ENCODE measurements at regions not wholly inside any gene's neighbourhood (a gene's known extent, or its start where the extent isn't known, plus 50 kb on each side); places are given as distances from the start of the nearest gene placed in this dataset.

DNA sequence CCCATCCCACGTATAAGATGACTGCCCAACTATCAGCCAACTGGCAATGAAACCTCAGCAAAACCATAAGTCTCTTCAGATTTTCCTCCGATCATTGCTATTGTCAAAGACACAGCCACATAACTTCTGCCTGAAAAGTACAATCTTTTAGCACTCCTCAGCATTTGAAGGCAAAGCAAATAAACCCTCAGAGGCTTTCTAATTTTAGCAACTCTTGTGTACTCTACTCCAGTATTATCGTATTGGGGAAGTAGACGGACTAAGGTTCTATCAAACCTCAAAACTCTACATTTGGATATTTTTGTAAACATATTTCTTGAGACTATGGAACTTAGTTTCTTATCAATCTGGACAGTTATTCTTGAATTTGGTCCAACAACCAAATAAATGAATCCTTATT is 1206.2 kb upstream of the NCAM2 start:
- in situ Hi-C loops (cut with MboI; ENCODE audit: low pct_unique_long_range_greater_than_20kb, low sequenced_read_pairs), result no loop called here

DNA sequence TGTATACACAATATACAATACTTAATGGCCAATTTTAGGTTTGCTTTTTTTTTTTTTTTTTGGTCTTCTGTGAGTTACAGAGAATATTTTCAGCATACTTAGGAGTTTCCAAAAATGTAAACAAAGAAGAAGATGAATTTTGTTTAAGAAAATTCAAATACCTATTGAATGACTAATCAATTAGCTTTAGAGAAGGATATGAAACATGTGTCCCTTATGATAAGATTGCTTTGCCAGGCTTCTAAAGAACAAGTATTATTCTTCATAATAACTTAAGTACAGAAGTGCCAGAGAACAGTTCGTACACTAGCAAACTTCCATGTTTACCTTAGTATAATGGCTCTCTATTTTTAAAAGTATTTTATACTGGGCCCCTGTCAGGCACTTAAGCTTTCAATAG is 1191.0 kb upstream of the NCAM2 start:
- in situ Hi-C loops (cut with MboI; ENCODE audit: low pct_unique_long_range_greater_than_20kb, low sequenced_read_pairs), result no loop called here
- DNase-seq, result no peak

More for the DNA sequence above, 1206.2 kb upstream of the NCAM2 start:
- DNase-seq, result no peak

DNA sequence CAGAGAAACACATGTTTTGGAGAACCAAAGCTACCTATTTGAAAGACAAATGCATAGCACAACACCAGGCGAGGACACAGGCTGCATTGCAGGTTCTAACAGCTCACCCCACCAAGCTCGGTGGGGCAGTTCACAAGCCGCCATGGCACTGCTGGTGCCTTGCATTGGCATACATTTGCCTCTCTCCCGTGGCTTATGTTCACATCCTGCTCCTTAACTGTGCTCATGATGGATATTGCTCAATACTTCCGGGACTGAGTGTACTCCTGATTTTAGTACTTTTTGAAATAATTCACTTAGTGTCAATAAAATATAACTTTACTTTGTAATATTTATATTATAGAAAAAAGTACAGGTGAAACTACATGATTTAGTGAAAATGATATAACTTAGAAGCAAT is 1187.4 kb upstream of the NCAM2 start:
- DNase-seq, result no peak
- in situ Hi-C loops (cut with MboI; ENCODE audit: low pct_unique_long_range_greater_than_20kb, low sequenced_read_pairs), result no loop called here

DNA sequence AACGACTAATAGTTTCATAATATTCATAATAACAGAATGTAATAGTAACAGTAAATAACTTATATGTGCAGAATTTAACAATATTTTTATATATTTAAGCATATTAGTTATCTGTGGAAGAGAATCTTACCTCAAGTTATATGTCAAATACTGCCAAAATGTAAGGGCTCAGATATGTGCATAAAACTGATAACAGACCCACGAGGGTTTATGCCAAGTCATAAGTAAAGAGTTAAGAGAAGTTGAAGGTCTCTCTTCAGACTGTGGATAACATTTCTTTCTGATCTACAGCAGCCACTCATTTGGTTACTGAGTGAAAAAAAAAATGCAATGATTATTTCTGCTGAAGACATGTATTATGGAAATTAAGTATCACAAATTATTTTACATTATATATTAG is 1167.8 kb upstream of the NCAM2 start:
- in situ Hi-C loops (cut with MboI; ENCODE audit: low pct_unique_long_range_greater_than_20kb, low sequenced_read_pairs), result no loop called here
- no peak for DNase-seq

DNA sequence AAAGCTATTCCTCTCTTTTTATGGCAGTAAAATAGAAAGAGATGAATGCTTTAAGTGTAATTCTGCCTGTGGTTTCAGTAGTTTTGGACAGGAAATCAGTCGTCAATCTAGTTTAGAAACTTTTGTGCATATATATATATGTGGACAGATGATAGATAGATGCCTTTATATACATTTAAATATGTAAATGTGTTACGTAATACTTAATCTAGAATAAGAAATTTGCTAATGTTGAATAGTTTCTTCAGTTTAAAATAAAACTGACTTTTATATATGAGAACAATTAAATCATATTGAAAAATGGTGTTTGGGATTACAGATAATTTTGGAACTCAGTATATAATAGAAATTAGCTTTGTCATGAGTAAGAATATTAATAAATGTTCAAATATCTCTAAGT is 1165.7 kb upstream of the NCAM2 start:
- DNase-seq, result no peak
- in situ Hi-C loops (cut with MboI; ENCODE audit: low pct_unique_long_range_greater_than_20kb, low sequenced_read_pairs), result no loop called here

DNA sequence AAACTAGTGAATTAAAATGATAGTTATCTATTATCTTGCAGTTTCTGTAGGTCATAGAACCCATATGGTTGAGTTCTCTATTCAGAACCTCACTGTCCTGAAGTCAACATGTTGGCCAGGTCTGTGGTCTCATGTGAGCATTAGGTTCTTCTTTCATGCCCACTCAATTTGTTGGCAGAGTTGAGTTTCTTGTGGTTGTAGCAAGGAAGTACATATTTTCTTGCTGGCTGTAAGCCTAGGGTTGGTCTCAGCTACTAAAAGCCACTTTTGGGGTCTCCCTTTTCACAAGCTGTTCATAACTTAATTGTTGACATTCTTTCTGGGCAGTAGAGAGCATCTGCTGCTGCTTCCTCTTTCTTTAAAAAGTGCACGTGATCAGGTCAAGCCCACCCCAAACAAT is 1165.1 kb upstream of the NCAM2 start:
- in situ Hi-C loops (cut with MboI; ENCODE audit: low pct_unique_long_range_greater_than_20kb, low sequenced_read_pairs), result no loop called here

DNA sequence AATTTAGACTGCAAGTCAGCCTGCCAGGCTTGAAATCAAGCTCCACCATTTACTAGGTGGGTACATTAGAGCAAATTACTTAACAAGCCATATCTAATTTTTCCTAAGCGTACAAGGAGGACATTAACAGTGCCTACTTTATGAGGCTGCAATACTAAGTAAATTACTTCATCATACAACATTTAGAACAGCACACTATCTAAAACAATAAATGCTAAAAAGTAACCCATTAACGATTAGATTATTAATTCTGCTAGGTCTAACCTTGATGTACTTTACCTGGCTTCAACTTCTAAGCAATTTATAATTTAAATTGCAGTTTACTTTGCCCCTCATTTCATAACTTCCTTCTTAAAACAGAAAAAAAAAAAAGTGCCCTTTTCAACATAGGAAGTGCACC is 1155.6 kb upstream of the NCAM2 start:
- no peak for DNase-seq
- in situ Hi-C loops (cut with MboI; ENCODE audit: low pct_unique_long_range_greater_than_20kb, low sequenced_read_pairs), result no loop called here

More for the DNA sequence above, 1165.1 kb upstream of the NCAM2 start:
- peak; percentile 85 for DNase-seq

DNA sequence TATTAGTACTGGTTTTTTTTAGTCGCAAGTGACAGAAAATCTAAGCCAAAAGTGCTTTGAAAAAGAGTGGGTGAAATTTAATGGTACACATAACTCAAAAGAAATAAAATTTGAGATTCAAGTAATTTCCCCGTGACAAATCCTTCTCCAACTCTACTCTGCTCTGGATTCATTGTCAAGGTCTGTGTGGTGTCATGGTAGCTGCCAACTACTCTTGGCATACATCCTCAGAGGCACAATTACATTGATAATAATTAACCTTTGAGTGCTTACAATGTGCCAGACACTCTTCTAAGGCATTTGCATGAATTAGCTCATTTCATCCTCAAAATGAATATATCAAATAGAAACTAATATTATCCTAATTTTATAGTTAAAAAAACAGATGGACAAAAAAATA is 1153.9 kb upstream of the NCAM2 start:
- no peak for DNase-seq
- in situ Hi-C loops (cut with MboI; ENCODE audit: low pct_unique_long_range_greater_than_20kb, low sequenced_read_pairs), result no loop called here

DNA sequence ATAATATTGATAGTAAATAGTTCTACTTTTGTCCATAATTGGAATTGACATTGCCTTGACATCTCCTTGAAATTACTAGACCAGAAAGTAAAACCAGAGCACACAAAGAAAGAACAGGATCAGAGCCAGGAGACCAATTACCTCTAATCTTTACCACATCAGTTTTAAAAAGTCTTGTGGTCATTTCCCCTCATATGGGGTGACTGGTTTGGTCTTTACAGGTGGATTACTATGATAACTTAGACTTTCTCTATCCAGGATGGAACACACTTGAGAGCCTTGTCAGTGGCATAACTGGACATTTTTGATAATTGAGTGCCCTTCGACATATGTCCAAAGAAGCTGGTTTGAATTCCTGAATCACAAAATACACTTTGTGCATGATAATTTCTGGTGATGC is 1148.1 kb upstream of the NCAM2 start:
- in situ Hi-C loops (cut with MboI; ENCODE audit: low pct_unique_long_range_greater_than_20kb, low sequenced_read_pairs), result no loop called here
- DNase-seq, result peak; percentile 54

DNA sequence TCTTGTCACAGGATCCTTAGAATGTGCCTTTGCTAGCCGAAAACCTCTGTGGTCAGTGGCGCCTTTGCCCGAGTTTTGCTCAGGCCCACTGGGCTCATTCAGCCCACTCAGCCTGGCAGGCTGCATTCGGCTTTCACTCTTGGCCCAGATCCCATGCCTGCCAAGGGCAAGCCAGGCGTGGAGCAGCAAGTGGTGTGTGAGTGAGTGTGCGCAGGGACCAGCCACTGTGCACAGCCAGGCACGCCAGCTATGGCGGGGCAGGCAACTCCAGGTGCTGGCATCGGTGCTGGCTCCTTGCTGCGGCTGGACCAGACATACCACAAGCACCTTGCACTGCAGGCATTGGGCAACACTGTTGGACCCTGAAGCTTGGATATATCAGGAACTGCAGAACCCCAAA is 1145.1 kb upstream of the NCAM2 start:
- in situ Hi-C loops (cut with MboI; ENCODE audit: low pct_unique_long_range_greater_than_20kb, low sequenced_read_pairs), result no loop called here
- no peak for DNase-seq

DNA sequence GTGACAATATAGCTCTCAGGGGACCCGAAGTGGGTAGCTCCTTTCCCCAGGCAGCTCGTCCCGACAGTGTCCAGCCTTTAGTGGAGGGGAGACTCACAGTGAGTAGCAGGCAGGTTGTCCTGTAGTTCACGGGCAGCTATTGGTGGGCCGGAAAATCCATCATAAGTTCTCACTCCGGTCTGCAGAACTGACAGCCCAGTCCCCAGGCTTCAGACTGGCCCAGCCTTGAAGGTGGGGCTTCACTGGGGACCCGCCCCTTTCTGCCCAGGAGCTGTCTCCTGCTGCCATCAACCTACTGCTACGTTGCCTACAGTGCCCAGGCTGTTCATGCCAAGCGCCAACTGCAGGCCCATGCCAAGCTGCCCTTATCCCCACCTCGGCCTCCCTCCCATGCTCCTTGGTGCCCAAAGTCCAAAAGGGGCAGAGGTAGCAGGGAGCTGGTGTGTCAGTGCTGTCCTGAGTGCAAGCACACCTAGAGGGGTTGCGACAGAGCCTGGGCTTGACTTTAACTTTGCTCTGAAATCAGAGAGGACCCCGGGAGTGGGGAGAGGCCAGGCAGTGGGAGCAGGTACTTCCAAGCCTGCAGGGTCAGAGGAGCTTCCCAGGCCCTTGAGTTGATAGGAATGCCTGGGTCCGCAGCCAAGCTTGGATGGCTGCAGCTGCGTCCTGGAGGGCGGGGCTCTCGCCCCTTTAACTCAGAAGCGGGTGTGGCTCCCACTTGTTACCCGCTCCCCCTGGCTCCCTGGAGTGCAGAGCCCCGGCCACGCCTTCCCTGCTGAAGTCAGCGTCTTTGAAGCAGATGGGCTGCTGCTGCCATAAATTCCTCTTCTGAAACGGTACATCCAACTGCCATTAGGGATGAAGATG is 1144.3 kb upstream of the NCAM2 start:
- in situ Hi-C loops (cut with MboI; ENCODE audit: low pct_unique_long_range_greater_than_20kb, low sequenced_read_pairs), result no loop called here
- no peak for DNase-seq

DNA sequence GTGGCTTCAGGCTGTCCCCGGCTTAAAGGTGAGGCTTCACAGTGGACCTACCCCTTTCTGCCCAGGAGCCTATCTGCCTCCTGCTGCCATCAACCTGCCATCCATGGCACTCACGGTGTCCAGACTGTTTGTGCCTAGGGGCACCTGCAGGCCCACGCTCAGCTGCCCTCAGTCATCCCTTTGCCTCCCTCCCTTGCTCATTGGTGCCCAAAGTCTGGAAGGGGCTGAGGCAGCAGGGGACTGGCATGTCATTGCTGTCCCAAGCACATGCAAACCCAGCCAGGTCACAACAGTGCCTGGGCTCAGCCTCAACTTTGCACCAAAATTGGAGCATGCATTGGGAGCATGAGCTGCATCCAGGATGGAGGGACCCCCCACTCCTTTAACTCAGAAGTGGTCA is 1142.7 kb upstream of the NCAM2 start:
- in situ Hi-C loops (cut with MboI; ENCODE audit: low pct_unique_long_range_greater_than_20kb, low sequenced_read_pairs), result no loop called here
- no peak for DNase-seq

DNA sequence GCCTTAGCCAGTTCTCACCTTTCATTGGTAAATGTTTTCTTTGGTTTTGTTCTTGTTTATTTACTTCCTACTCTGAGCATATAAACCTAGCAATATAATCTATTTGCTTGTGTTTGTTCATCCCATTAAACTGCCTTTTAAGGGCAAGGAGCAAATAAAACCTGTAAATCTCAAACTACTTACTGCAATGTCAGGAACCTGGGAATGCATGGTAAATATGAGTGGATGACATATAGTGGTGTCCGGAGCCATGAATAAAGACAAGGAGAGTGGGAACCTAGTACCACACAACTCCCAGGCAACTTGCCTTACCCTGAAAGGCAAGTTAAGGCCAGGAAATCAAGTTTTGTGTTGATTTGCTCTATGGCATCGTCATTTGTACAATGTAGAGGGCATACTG is 1133.7 kb upstream of the NCAM2 start:
- in situ Hi-C loops (cut with MboI; ENCODE audit: low pct_unique_long_range_greater_than_20kb, low sequenced_read_pairs), result no loop called here
- no peak for DNase-seq

DNA sequence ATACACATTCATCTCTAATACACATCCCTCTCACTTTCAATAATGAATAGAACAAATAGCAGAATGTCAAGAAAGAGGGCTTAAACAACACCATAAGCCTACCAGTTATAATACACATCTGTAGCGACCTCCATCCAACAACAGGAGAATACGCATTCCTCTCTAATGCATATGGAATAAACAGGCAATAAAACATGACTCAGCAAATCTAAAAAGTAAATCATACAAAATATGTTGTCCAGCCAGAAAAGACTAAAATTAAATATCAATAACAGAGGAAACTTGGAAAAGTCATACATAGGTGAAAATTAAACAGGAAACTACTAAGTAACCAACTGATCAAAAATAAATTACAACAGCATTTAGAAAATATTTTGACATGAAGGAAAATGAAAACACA is 1127.5 kb upstream of the NCAM2 start:
- in situ Hi-C loops (cut with MboI; ENCODE audit: low pct_unique_long_range_greater_than_20kb, low sequenced_read_pairs), result no loop called here
- no peak for DNase-seq

DNA sequence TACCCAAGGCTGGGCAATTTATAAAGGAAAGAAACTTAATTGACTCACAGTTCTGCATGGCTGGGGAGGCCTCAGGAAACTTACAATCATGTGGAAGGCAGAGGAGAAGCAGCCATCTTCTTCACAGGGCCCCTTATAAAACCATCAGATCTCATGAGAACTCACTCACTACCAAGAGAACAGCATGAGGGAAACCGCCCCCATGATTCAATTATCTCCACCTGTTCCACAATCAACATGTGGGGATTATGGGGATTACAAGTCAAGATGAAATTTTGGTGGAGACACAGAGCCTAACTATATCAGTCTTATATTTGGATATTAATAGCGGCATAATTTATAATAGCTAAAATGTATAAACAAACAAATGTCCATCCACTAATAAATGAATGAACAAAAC is 1123.7 kb upstream of the NCAM2 start:
- in situ Hi-C loops (cut with MboI; ENCODE audit: low pct_unique_long_range_greater_than_20kb, low sequenced_read_pairs), result no loop called here
- DNase-seq, result no peak

DNA sequence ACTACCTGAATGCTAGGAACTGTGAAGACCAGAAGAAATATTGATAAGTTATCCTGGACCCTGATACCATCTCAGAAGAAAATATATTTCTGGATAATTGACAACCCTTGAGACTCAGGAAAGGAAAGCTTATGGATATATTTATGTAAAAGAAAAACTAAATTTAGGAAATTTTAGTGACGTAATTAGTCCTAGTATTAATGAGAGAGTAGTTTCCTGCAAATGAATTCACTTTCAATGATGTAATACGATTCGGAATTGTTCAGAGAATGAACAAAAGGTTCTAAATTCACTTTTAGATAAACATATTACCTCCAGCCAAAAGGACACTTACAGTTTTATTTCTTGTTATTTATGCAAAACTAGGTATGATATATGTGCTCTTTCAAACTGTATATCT is 1120.1 kb upstream of the NCAM2 start:
- DNase-seq, result no peak
- in situ Hi-C loops (cut with MboI; ENCODE audit: low pct_unique_long_range_greater_than_20kb, low sequenced_read_pairs), result no loop called here

DNA sequence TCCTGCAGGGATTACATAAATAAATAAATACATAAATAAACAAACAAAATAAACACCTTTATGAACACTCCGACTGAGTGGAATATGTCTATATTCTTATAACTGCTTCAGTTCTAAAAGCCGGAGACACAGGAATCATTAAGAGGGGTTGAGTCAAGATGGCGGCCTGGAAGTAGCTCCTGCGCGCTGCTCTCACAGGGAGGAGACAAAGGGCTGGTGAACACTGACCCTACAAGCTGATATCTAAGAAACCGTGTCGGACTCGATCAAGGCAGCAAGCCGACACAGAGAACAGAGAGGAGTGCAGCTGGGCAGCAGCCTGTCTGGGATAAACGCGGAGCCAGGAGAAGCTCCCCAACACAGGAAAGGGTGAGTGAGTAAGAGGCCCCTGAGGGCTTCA is 1098.6 kb upstream of the NCAM2 start:
- in situ Hi-C loops (cut with MboI; ENCODE audit: low pct_unique_long_range_greater_than_20kb, low sequenced_read_pairs), result no loop called here
- no peak for DNase-seq

DNA sequence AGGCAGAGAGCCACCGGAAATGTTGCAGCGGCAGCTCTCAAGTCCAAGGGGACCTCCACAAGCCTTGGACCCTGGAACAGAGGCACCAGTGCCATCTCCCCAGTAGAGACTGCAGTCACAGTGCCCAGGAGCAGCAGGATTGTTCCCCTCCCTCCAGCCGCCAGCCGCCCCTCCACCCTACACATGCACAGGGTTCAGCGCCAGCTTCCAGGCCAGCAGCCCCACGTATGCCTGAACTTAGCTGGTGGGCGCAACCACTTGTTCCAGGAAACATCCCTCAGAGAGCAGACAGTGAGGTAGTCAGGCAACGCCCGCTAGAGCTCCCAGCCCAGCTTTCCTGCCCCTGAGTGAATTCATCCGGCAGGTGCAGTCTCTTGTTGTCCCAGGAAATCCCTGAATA is 1098.1 kb upstream of the NCAM2 start:
- in situ Hi-C loops (cut with MboI; ENCODE audit: low pct_unique_long_range_greater_than_20kb, low sequenced_read_pairs), result no loop called here
- DNase-seq, result no peak

DNA sequence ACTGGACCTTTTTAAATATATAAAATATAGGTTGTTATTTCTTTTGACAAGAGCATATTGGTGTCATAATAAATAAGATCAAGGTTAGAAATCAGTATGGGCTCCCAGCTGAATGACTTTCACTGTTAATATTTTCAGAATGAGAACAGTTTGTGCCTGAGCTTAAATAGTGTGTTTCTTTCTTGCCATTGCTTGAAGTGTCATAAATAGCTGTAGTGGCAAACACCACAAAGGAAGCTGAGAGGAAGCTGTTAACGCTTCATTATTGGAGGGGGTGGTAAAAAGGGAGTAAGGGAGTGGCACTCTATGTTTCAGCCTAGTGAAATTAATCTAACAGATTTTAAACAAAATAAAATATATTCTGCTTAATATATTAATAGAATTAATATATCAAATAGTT is 1089.8 kb upstream of the NCAM2 start:
- in situ Hi-C loops (cut with MboI; ENCODE audit: low pct_unique_long_range_greater_than_20kb, low sequenced_read_pairs), result no loop called here
- DNase-seq, result peak; percentile 71

DNA sequence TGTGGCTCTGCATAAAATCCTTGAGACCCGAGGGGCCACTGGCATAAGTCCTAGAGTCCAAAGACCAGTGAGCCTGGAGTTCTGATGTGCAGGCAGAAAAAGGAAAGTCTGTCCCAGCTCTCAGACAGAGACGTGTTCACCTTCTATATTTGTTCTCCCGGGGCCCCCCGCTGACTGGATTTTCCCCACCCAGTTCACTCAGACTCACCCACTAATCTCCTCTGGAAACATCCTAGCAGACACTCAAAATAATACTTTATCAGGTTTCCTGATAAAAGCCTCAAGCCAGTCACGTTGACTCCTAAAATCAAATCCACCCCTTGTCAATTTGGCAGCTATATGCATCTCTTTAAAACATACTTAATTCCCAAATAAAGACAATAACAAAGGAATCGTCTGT is 1084.2 kb upstream of the NCAM2 start:
- in situ Hi-C loops (cut with MboI; ENCODE audit: low pct_unique_long_range_greater_than_20kb, low sequenced_read_pairs), result no loop called here
- DNase-seq, result no peak

DNA sequence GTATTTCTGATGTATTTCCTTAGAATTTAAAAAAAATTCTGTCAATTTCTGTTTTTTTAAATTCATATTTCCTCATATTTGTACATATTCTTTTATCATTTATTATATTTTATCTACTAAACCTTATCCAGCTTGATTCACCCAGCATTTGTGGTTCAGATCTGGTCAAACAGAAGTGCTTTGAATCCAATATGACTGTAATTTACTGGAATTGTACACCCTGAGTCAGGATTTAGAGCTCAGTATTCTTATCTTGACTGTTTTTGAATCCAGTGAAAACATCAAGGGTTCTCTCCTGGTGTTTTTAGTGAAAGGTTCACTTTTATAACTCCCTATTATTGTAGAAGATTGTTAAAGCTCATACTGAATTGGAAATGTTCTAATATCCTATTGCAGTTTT is 1077.0 kb upstream of the NCAM2 start:
- in situ Hi-C loops (cut with MboI; ENCODE audit: low pct_unique_long_range_greater_than_20kb, low sequenced_read_pairs), result no loop called here
- no peak for DNase-seq
